D341Med (cell line): ENCODE measurements at regions not wholly inside any gene's neighbourhood (a gene's known extent, or its start where the extent isn't known, plus 50 kb on each side); places are given as distances from the start of the nearest gene placed in this dataset.
"Not testable (repeated sequence)": the region's sequence is repeated elsewhere in the genome, so short reads cannot be mapped to it uniquely, and the experiment has no call there.

Source experiments
- DNase-seq: peaks from one replicate; pipeline ENCODE4 v3.0.0; 2012; ENCODE audit warnings: low spot score

GRCh38 chr4:19039816-19040215 lies 1018.3 kb upstream of the LCORL start:
- DNase-seq, result no peak

GRCh38 chr4:19038231-19038630 lies 1016.7 kb upstream of the LCORL start:
- DNase-seq, result no peak

GRCh38 chr4:19033816-19034733 lies 1012.5 kb upstream of the LCORL start:
- DNase-seq, result no peak

GRCh38 chr4:19030536-19030935 lies 1009.0 kb upstream of the LCORL start:
- no peak for DNase-seq

- DNase-seq, result no peak
These were observed 1008.5 kb upstream of the LCORL start for GRCh38 chr4:19030048-19030447.

GRCh38 chr4:19026281-19026680 lies 1004.7 kb upstream of the LCORL start:
- no peak for DNase-seq

- no peak for DNase-seq
These were observed 1003.5 kb upstream of the LCORL start for GRCh38 chr4:19025031-19025430.

- no peak for DNase-seq
These were observed 1002.5 kb upstream of the LCORL start for GRCh38 chr4:19024047-19024446.

GRCh38 chr4:19021617-19022016 lies 1000.1 kb upstream of the LCORL start:
- no peak for DNase-seq

GRCh38 chr4:19016550-19016949 lies 995.0 kb upstream of the LCORL start:
- DNase-seq, result not testable (repeated sequence)

GRCh38 chr4:19014594-19014993 lies 993.0 kb upstream of the LCORL start:
- DNase-seq, result no peak

- no peak for DNase-seq
These were observed 989.2 kb upstream of the LCORL start for GRCh38 chr4:19010761-19011160.

GRCh38 chr4:19009881-19010280 lies 988.3 kb upstream of the LCORL start:
- DNase-seq, result no peak

GRCh38 chr4:19005211-19005610 lies 983.7 kb upstream of the LCORL start:
- DNase-seq, result no peak

- no peak for DNase-seq
These were observed 980.6 kb upstream of the LCORL start for GRCh38 chr4:19002170-19002569.

GRCh38 chr4:18999595-18999994 lies 978.0 kb upstream of the LCORL start:
- DNase-seq, result no peak

- DNase-seq, result no peak
These were observed 959.7 kb upstream of the LCORL start for GRCh38 chr4:18981234-18981615.

- DNase-seq, result no peak
These were observed 959.1 kb upstream of the LCORL start for GRCh38 chr4:18980516-18981233.

GRCh38 chr4:18976884-18977283 lies 955.3 kb upstream of the LCORL start:
- no peak for DNase-seq

- DNase-seq, result no peak
These were observed 954.6 kb upstream of the LCORL start for GRCh38 chr4:18975916-18976808.

- no peak for DNase-seq
These were observed 951.7 kb upstream of the LCORL start for GRCh38 chr4:18973296-18973695.

- no peak for DNase-seq
These were observed 940.3 kb upstream of the LCORL start for GRCh38 chr4:18961879-18962278.
